Activated naive CD4-positive, alpha-beta T cell (primary cell): ENCODE measurements at regions not wholly inside any gene's neighbourhood (a gene's known extent, or its start where the extent isn't known, plus 50 kb on each side); places are given as distances from the start of the nearest gene placed in this dataset.
"Not testable (repeated sequence)": the region's sequence is repeated elsewhere in the genome, so short reads cannot be mapped to it uniquely, and the experiment has no call there.

Experiments used
- DNase-seq, 4 experiments: peaks; one replicate each; lab custom pipeline; 2025; lab: John Stamatoyannopoulos, UW

DNA sequence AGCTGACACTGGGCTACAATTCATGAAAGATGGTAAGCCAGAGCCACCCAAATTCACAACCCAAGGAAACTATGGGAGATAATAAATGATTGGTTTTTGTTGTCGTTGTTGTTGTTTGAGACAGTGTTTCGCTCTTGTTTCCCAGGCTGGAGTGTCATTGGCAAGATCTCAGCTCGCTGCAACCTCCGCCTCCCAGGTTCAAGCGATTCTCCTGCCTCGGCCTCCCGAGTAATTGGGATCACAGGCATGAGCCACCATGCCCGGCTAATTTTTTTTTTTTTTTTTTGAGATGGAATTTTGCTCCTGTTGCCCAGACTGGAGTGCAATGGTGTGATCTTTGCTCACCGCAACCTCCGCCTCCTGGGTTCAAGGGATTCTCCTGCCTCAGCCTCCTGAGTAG, 65.9 kb upstream of the METTL9 start:
- DNase-seq = not testable (repeated sequence)

DNA sequence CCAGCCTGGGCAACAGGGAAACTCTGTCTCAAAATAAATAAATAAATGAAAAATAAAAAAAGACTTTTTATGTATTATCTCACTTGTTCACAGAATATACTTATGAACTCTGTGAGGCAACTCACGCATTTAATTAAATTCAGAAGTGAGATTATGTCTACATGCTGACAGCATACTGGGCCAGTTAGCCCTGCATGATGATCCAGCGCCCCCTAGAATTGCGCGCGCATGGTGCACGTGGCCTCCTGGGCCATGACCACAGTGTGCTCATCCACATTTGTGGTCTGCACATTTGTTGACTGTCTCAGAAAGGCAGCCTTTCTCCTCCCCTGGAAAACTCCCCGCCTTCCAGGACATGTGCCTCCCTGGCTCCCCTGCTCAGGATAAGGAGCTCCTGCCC, 64.8 kb upstream of the METTL9 start:
- not testable (repeated sequence) for DNase-seq

DNA sequence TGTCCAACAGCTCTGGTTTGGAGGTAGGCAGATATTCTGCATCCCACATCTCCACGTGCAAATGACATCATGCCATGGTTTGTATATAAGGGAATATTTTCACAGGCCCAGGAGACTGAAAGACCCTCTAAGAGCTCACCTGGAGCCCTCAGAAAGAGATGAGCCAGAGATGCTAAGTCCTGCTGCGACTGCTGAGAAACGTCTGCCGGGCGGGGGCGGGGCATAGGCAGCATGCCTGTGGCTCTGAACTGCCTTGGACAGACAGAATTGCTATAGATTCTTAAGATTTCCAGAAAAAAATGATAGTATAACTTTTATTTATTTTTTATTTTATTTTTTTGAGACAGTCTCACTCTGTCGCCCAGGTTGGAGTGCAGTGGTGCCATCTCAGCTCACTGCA, 64.2 kb upstream of the METTL9 start:
- not testable (repeated sequence) for DNase-seq

DNA sequence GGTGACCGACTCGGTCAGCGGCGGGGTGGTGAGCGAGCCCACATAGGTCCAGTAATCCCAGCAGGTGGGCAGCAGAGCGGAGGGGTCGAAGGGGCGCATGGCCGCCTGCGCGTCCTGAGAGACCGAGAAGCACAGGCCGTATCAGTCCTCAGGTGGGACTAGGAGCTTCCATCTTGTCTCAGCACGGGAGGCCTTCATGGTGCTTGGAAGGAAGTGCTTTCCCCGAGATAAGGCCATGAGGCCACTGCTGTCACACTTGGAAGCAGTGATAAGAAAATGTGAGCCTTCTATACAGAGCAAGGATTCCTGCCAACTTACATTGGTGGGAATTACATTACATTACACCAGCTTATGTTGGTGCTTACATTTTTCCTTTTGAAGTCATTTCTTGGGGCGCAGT, 62.6 kb upstream of the METTL9 start:
- DNase-seq = not testable (repeated sequence)

DNA sequence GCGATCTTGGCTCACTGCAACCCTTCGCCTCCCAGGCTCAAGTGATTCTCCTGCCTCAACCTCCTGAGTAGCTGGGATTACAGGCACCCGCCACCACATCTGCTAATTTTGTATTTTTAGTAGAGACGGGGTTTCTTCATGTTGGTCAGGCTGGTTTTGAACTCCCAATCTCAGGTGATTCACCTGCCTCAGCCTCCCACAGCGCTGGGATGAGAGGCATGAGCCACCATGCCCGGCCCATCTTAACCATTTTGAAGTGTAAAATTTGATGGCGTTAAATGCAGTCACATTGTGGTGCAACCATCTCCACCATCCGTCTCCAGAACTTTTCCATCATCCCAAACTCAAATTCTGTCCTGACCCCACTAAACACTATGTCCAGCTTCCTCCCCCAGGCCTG, 61.8 kb upstream of the METTL9 start:
- not testable (repeated sequence) for DNase-seq

DNA sequence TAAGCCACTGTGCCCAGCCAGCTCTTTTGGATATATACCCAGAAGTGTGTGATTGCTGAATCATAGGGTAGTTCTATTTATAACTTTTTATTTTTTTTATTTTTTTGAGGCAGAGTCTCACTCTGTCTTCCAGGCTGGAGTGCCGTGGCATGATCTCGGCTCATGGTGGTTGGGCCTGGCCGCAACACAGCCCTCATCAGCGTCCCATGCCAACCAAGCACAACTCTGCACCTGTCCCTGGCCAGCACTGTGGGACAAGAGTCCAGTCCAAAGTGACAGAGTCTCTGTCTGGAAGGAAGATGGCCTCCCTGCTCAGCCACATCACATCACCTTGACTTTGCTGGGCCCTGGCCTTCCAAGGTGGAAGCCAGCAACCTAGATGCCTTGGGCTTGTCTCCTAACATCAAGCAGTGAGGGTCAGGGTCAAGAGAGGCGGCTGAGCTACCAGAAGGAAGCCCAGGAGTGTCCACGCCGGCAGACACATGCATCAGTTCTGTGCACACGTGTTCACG, 60.2 kb upstream of the METTL9 start:
- not testable (repeated sequence) for DNase-seq

DNA sequence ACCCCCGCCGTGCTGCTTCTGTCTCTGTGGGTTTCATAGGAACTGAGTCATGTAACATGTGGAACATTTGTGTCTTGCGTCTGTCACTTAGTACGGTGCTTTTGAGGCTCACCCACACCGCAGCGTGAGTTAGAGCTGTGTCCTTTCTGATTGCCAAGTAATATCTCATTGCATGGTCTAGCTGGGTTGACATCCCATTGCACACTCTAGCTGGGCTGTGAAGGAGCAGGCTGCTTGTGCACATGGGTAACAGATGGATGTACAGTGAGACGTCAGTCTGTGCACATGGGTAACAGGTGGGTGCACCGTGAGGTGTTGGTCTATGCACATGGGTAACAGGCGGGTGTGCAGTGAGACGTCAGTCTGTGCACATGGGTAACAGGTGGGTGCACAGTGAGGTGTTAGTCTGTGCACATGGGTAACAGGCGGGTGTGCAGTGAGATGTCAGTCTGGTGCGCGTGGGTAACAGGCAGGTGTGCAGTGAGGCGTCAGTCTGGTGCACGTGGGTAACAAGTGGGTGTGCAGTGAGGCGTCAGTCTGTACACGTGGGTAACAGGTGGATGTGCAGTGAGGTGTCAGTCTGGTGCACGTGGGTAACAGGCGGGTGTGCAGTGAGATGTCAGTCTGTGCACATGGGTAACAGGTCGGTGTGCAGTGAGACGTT, 58.5 kb upstream of the METTL9 start:
- not testable (repeated sequence) for DNase-seq

DNA sequence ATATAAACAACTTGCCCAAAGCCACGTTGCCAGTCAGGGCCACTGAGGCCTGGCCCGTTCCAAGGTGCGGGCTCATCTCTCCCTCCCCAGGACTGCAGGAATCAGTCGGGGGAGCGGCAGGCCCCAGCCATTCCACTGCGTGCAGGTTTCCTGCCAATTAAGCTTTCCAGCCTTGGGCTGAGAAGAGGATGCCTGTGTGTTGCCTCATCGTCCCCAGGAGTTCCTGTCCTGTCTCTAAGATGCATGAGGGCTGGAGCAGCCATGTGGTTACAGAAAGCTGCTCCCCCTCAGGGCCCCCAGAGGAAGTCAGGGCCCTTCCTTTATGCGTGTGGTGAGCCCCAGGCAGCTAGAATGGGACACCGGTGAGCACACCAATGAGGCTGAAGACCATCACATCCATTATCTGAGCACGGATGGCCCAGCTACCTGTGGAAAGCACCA, 57.7 kb upstream of the METTL9 start:
- not testable (repeated sequence) for DNase-seq

DNA sequence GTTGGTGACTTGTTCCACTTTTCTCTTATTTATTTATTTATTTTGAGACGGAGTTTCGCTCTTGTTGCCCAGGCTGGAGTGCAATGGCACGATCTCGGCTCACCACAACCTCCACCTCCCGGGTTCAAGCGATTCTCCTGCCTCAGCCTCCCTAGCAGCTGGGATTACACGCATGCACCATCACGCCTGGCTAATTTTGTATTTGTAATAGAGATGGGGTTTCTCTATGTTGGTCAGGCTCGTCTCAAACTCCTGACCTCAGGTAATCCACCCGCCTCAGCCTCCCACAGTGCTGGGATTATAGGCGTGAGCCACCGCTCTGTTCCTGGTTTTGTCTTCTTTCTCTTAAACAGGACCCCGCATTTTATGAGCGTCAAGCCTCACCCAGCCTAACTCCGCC, 57.3 kb upstream of the METTL9 start:
- DNase-seq = not testable (repeated sequence)

DNA sequence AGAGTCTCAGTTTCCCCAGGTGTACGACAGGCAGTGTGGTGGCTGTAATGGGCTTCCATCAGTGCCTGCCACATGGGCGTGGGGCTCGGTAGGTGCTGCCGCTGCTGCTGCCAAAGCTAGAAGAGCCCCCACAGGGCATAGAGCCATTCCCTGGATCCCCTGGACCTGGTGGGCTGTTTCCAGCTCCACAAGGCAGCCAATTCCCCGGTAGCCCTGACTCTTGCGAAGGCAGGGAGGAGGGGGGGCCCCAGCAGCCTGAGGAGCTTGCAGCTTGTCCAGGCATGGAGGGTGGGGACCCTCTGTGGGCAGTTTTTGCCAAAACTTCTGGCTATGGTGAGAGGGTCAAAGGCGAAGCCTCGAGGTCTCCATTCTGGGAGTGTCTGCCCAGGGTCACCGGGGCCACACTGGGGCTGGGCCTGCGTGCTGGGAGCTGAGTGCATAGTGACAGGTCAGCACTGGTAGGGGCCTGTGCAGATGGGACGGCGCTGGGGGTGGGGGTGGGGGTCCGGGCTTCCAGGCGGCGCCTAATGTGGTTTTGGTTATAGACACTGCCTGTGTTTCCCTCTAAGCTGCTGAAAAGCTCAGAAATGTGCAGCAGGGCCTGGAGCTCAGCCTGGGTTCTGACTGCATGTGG, 56.8 kb upstream of the METTL9 start:
- DNase-seq = not testable (repeated sequence)

DNA sequence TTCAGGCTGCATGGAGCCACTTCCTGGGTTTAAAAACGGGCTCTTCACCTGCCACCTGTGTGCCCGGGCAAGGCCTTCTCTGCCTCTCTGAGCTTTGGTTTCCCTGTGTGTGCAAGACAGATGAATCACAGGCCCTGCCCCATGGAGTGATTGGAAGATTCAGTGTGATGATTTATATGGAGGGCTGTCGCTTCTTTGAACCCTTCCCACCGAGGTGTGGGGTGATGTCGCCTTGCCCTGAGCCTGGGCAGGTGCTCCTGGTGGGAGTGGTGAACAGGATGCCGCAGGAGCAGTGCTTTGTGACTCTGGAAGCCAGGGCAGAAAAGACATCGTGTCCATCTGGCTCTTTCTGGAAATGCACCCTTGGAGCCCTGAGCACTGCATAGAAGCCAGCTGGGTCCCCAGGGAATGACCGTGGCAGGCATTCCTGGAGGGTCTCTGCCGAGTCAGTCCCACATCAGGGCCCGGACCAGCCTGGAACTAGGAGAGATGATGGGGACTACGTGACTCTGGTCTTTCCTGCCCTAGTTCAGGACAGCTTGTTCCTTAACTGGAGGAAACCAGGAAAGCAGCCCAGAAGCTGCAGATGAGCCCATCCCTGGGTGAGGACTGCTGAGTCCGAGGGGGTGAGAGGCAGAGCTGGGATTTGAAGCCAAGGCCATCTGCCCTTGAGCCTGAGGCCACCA, 56.1 kb upstream of the METTL9 start:
- DNase-seq = not testable (repeated sequence)

DNA sequence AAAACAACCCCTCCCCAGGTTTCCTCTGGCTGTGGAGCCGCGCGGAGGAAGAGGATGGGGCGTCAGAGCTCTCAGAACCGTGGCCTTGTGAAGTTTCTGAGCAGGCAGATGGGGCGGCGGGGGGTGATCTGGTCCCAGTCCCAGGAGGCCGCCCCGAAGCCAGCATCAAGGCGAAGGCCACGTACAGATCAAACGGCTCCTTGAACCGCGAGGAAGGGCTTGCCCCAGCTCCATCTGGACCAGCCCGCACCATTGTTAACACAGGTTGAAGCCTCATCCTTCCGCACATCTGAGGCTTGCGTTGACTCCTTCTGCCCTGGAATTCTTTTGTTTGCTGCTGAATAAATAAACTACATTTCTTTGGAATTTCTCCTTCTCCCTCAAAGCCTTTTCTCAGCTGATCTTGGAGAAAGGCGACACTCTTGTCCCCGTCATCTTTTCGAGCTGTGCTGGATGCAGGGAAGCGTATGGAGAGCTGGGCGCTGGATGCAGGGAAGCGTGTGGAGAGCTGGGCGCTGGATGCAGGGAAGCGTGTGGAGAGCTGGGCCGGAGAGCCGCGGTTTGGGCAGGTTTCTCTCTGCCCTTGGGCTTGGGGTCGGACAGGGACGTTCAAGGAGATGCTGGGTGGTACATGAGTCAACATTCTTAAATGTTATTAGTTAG, 53.6 kb upstream of the METTL9 start:
- DNase-seq = not testable (repeated sequence)

DNA sequence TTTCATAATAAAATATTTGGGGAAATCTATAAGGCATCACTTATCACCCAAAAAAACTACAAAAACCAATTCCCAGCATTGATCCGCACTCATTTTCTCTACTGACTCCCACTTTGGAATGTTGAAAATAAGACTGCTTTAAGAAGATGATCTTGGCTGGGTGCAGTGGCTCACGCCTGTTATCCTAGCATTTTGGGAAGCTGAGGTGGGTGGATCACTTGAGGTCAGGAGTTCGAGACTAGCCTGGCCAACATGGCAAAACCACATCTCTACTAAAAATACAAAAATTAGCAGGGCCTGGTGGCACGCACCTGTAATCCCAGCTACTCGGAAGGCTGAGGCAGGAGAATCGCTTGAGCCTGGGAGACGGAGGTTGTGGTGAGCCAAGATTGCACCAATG, 50.0 kb upstream of the METTL9 start:
- DNase-seq = not testable (repeated sequence)
